ENCODE measurements at regions not wholly inside any gene's neighbourhood (a gene's known extent, or its start where the extent isn't known, plus 50 kb on each side); places are given as distances from the start of the nearest gene placed in this dataset.
"Not testable (repeated sequence)": the region's sequence is repeated elsewhere in the genome, so short reads cannot be mapped to it uniquely, and the experiment has no call there.

- DNase-seq (ENCODE audit: low read depth): no peak
Measured at GRCh38 chr3:11712646-11713045, 68.9 kb upstream of the VGLL4 start.

GRCh38 chr3:11711876-11712275, 68.2 kb upstream of the VGLL4 start:
- no peak for DNase-seq (ENCODE audit: low read depth)

- no peak for DNase-seq (ENCODE audit: low read depth)
Measured at GRCh38 chr3:11709782-11710181, 66.1 kb upstream of the VGLL4 start.

GRCh38 chr3:11707084-11707483, 63.4 kb upstream of the VGLL4 start:
- not testable (repeated sequence) for DNase-seq (ENCODE audit: low read depth)

- no peak for DNase-seq (ENCODE audit: low read depth)
Measured at GRCh38 chr3:11706604-11707003, 62.9 kb upstream of the VGLL4 start.

- DNase-seq (ENCODE audit: low read depth): no peak
Measured at GRCh38 chr3:11705049-11705448, 61.3 kb upstream of the VGLL4 start.

- DNase-seq (ENCODE audit: low read depth): no peak
Measured at GRCh38 chr3:11703146-11703545, 59.4 kb upstream of the VGLL4 start.

- DNase-seq (ENCODE audit: low read depth): no peak
Measured at GRCh38 chr3:11699083-11699427, 55.3 kb upstream of the VGLL4 start.

GRCh38 chr3:11698326-11699082, 54.8 kb upstream of the VGLL4 start:
- no peak for DNase-seq (ENCODE audit: low read depth)

GRCh38 chr3:11697701-11698100, 54.0 kb upstream of the VGLL4 start:
- DNase-seq (ENCODE audit: low read depth): no peak

- no peak for DNase-seq (ENCODE audit: low read depth)
Measured at GRCh38 chr3:11696054-11696453, 52.3 kb upstream of the VGLL4 start.
